Coronary artery (tissue), 2 donors: ENCODE measurements at regions not wholly inside any gene's neighbourhood (a gene's known extent, or its start where the extent isn't known, plus 50 kb on each side); places are given as distances from the start of the nearest gene placed in this dataset.

Source experiments
- DNase-seq: peaks from one replicate; pipeline ENCODE4 v3.0.0-alpha.2; 2017; ENCODE audit warnings: low spot score
- H3K27ac ChIP-seq, 2 donors: fragments of 200-600 bp; sonication (generic); one replicate each; pipeline ENCODE4 v1.5.1; 2016 to 2019
- H3K4me3 ChIP-seq: fragments of 200-600 bp; sonication (generic); 2 replicates; pipeline ENCODE4 v1.5.1; 2016; ENCODE audit warnings: mild to moderate bottlenecking, moderate library complexity
- TF ChIP-seq, protein P1 (sequence below): fragments of 200-600 bp; sonication (generic); IDR thresholded peaks from one replicate; pipeline ENCODE4 v1.5.1; 2019; ENCODE audit warnings: antibody characterized with exemption

DNA sequence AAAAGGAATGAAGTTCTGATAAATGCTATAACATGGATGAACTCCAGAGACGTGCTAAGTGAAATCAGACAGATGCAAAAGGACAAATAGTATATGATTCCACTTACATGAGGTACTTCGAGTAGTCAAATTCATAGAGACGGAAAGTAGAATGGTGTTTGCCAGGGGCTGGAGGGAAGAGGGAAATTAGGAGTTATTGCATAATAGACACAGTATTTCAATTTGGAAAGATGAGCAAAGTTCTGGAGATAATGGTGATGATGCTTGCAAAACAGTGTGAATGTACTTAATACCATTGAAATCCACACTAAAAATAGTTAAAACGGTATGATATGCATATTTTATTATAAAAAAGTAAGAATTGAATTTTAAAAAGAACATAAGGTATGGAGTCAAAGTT is 84.9 kb upstream of the STXBP5 start:
- TF ChIP-seq, protein P1, sequence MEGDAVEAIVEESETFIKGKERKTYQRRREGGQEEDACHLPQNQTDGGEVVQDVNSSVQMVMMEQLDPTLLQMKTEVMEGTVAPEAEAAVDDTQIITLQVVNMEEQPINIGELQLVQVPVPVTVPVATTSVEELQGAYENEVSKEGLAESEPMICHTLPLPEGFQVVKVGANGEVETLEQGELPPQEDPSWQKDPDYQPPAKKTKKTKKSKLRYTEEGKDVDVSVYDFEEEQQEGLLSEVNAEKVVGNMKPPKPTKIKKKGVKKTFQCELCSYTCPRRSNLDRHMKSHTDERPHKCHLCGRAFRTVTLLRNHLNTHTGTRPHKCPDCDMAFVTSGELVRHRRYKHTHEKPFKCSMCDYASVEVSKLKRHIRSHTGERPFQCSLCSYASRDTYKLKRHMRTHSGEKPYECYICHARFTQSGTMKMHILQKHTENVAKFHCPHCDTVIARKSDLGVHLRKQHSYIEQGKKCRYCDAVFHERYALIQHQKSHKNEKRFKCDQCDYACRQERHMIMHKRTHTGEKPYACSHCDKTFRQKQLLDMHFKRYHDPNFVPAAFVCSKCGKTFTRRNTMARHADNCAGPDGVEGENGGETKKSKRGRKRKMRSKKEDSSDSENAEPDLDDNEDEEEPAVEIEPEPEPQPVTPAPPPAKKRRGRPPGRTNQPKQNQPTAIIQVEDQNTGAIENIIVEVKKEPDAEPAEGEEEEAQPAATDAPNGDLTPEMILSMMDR = no peak
- DNase-seq = no peak
- H3K27ac ChIP-seq = no peak overlapping the region
- no peak overlapping the region for H3K4me3 ChIP-seq

DNA sequence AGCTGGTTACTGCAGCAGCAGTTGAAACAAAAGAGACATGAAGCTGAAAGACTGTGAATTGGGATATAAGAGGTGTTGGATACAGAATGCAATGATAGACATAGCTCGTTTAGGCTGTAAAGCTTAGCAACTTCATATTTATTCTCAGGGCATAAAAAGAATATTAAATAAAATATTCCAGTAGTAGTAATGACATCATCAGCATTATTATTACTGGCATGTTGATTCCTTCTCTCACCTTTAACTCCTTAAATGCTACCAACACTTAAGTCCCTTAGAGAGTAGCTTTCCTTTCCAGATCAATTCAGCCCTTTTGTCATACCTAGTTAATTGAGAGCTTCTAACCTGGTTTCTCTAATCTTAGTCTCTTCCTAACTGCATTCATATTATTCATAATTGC is 81.4 kb upstream of the STXBP5 start:
- Histone ChIP-seq H3K27ac (no peak overlapping the region), H3K4me3 (no peak overlapping the region)
- DNase-seq = no peak
- TF ChIP-seq, protein P1 = no peak

DNA sequence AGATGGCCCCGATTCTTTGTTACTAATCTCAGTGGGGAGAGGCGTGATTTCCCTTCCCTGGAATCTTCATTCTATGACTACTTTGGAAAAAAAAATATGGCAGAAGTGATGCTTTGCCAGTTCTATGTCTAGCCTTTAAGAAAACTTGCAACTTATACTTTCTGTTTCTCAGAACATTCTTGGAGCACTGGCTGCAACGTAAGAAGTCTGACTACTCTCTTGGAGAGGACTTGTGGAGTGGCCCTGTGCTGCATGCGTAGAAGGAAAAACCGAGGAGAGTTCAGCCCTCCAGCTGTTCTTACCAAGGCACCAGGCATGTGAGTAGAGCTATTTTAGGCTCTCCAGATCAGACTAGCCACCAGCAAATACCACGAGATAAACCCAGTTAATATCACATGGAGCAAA is 77.6 kb upstream of the STXBP5 start:
- TF ChIP-seq, protein P1 = no peak
- Histone ChIP-seq H3K27ac (no peak overlapping the region), H3K4me3 (no peak overlapping the region)
- DNase-seq = no peak

DNA sequence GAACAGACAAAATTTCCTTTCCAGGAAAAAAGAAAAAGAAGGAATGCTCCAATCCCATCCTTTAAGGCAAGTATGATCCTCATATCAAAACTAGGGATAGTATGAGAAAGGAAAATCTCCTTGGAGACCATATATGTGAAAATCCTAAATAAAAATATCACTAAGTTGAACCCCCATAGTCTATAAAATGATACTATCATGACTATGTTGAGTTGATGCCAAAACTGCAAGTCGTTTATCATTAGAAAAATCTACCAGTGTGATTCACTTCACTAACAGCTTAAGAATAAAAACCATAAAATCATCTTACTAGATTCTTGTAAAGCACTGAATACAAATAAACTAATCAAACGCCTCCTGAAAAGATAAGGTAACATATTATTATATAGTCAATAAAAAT is 76.6 kb upstream of the STXBP5 start:
- Histone ChIP-seq H3K27ac (no peak overlapping the region), H3K4me3 (no peak overlapping the region)
- TF ChIP-seq, protein P1 = no peak
- DNase-seq = no peak

DNA sequence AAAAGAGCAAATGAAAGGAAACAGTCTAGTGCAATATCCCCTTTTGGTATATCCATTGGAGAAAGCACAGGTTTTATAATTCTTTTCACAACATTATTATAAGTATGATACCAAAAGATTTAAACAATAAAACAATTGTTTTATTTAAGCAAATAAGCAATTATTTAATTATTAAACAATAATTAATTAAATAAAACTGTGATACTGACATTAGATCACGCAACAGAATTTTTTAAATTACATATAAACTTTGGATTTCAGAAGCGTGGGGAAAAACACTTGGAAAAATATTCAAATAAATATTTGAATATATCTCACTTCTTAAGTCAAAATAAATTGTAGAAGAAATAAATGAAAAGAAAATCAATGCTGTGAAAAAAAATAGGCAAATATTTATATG is 76.2 kb upstream of the STXBP5 start:
- Histone ChIP-seq H3K27ac (no peak overlapping the region), H3K4me3 (no peak overlapping the region)
- TF ChIP-seq, protein P1 = no peak
- DNase-seq = no peak

DNA sequence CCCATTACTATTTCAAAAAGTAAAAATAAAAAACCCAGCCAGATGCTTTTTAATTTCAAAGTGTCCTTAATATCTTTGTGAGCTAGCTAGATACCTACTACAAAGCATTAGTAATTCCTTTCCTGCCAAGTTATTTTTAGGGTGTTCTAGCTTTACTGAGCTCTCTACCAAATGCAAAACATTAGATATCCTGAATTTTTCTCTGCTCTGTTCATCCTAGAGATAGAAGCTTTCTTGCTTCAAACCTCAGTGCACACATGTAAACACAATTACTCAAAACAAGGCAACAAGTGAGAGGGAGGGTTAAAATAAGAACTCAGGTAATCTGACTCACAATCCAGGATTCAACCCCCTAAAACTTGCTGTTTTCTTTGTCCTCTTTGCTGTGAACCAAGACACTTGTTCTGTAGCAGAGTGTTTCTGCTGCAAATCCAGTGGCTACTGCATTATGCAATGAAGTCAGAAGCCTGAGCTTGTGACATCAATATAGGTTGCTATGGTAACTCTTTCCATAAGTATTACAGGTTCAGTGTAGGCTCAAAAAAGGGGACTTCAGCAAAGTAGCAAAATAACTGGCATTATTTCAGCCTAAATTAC is 72.6 kb upstream of the STXBP5 start:
- Histone ChIP-seq H3K4me3 (no peak overlapping the region), H3K27ac (no peak overlapping the region)
- DNase-seq = no peak
- TF ChIP-seq, protein P1 = no peak

DNA sequence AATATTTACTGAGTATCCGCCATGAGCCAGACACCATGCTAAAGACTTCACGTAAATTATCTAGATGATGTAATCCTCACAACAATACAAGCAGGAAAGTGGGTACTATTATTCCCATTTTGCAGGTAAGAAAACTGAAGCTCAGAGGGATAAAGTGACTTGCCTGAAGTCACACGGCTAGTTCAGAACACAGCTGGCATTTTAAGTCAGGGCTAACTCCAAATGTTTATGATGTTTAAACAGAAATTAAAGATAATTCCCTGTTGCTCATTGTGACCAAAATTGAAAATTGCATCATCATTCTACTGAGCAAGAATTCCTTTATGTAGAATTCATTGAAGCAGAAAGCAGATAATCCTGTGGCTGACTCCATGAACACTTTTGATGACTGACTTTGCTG is 71.3 kb upstream of the STXBP5 start:
- TF ChIP-seq, protein P1 = no peak
- H3K27ac ChIP-seq = no peak overlapping the region
- no peak for DNase-seq
- H3K4me3 ChIP-seq = no peak overlapping the region
